Fibroblast of villous mesenchyme (primary cell): ENCODE measurements at regions not wholly inside any gene's neighbourhood (a gene's known extent, or its start where the extent isn't known, plus 50 kb on each side); places are given as distances from the start of the nearest gene placed in this dataset.
A peak's percentile ranks its signal among the peaks of the same experiment; 100 is the strongest.

Experiments
- DNase-seq: peaks from one replicate; pipeline ENCODE4 v3.0.0-alpha.2; 2010; ENCODE audit warnings: low read depth
- H3K4me3 ChIP-seq: 2 replicates; pipeline ENCODE4 v1.5.1; 2011; ENCODE audit warnings: low read depth, mild to moderate bottlenecking, low read length
- TF ChIP-seq, protein P1 (sequence below): IDR thresholded peaks from 2 replicates; pipeline ENCODE4 v1.5.1; 2012; ENCODE audit warnings: low read depth, mild to moderate bottlenecking, low read length; ENCODE audit not compliant: insufficient read depth

DNA sequence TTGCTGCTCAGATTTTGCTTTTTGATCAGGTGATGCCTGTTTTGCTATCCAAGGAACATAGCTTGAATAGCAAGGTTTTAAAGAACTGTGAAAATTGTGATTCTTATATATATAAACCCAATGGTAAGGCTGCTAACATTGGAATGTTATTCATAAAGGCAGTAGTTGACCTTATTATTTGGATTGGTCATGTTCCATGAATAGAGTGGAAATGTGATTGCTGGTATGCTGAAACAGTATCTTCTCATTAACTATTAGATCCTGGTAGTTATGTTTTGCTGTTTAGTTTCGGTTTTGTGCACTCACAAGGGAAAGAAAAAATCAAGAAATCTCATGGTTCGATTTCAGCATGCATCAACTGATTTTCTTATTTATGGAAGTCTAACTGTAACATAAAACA lies 78.7 kb upstream of the NPHP3 start:
- no peak overlapping the region for H3K4me3 ChIP-seq
- DNase-seq: no peak
- TF ChIP-seq, protein P1, sequence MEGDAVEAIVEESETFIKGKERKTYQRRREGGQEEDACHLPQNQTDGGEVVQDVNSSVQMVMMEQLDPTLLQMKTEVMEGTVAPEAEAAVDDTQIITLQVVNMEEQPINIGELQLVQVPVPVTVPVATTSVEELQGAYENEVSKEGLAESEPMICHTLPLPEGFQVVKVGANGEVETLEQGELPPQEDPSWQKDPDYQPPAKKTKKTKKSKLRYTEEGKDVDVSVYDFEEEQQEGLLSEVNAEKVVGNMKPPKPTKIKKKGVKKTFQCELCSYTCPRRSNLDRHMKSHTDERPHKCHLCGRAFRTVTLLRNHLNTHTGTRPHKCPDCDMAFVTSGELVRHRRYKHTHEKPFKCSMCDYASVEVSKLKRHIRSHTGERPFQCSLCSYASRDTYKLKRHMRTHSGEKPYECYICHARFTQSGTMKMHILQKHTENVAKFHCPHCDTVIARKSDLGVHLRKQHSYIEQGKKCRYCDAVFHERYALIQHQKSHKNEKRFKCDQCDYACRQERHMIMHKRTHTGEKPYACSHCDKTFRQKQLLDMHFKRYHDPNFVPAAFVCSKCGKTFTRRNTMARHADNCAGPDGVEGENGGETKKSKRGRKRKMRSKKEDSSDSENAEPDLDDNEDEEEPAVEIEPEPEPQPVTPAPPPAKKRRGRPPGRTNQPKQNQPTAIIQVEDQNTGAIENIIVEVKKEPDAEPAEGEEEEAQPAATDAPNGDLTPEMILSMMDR: no peak

DNA sequence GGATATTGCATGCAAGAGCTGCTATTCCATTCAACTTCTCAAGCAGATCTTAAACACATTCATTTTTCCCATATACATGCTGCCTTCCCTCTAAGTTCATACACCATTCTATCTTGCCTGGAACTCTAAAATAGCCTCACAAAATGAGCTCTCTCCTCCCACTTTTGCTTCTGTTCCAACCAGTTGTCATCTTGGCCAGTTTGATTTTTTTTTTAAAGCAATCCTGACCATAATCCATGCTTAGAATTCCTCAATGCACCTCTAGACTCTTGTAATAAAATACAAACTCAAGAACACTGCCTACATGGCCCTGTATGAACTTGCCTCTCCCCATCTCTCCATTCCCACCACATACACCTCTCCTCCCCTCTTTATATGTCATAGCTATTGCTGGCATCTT lies 68.6 kb upstream of the NPHP3 start:
- TF ChIP-seq, protein P1: no peak
- H3K4me3 ChIP-seq: no peak overlapping the region
- DNase-seq: no peak

DNA sequence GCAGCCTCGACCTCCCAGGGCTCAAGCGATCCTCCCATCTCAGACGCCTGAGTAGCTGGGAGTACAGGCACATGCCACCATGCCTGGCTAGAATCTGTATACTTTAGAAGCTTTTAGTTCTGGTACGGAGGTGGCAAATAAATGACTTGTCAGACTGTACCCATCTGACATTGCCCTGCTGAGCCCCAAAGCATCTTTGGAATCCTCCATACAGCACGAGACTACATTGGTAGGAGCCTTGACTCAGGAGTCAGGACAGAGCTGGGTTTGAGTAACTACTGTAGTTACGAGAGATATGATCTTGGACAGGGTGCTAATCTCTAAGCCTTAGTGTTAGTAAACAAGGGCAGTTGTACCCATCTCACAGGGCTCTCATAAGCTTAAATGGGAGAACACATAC lies 67.8 kb upstream of the NPHP3 start:
- H3K4me3 ChIP-seq: no peak overlapping the region
- no peak for DNase-seq
- TF ChIP-seq, protein P1: no peak

DNA sequence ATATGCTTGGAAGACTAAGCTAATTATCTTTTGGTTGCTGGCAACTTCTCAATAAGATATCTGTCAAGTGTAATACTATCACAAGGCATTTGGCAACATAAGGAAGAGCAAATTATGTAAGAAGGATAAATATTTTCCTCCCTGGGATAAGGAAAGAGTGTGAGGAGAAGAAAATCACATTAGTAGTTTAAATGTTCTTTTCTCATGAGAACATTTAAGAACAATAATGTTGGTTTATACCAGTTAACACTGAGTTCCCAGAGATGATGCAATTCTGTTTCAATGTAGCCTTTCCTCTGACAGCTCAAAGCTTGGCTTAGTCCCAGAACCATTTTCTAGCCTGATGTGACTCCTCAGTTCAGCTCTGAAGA lies 66.1 kb upstream of the NPHP3 start:
- TF ChIP-seq, protein P1: no peak
- DNase-seq: peak; percentile 72
- no peak overlapping the region for H3K4me3 ChIP-seq

DNA sequence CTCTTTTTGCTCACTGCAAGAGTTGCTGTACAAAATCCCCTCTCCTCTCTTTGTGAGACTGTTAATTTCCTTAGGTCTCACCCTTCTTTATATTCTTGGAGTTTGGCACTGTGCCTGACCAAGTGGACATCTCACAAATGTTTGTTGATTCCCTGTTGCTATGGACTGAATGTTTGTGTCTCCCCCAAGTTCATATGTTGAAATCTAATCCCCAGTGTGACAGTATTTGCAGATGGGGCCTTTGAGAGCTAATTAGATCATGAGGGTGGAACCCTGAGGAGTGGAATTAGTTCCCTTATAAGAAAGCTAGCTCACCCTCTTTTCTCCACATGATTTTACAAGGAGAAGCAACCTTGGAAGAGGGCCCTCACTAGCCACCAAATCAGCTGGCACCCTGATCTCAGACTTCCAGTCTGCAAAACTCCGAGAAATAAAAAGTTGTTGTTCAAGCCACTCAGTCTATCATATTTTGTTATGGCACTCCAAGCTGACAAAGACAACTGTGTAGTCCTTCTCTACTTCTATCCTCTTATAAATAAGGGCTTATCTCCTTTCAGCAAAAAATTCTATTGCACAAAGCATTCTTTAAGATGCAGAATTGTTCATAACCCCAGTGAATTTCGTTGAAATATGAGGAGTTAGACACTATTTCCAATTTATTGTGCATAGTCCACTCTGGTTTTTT lies 65.5 kb upstream of the NPHP3 start:
- DNase-seq: peak; percentile 41
- TF ChIP-seq, protein P1: no peak

DNA sequence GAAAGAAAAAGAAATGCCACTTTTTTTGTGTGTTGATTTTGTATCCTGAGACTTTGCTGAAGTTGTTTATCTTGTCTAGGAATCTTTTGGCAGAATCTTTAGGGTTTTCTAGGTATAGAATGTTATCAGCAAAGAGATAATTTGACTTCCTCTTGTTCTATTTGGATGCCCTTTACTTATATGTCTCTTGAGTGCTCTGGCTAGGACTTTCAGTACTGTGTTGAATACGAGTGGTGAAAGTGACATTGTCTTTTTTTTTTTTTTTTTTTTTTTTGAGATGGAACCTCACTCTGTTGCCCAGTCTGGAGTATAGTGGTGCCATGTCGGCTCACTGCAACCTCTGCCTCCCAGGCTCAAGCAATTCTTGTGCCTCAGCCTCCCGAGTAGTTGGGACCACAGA lies 64.7 kb upstream of the NPHP3 start:
- no peak overlapping the region for H3K4me3 ChIP-seq
- TF ChIP-seq, protein P1: no peak
- no peak for DNase-seq

More for the DNA sequence above, 65.5 kb upstream of the NPHP3 start:
- no peak overlapping the region for H3K4me3 ChIP-seq

DNA sequence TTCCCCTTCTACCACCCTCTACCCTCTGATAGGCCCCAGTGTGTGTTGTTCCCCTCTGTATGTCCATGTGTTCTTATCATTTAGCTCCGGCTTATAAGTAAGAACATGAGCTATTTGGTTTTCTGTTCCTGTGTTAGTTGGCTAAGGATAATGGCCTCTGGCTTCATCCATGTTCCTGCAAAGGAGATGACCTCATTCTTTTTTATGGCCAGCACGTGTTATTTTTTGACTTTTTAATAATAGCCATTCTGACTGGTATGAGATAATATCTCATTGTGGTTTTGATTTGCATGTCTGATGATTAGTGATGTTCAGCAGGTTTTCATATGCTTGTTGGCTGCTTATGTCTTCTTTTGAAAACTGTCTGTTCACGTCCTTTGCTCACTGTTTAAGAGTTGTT lies 63.1 kb upstream of the NPHP3 start:
- TF ChIP-seq, protein P1: no peak
- H3K4me3 ChIP-seq: no peak overlapping the region
- DNase-seq: peak; percentile 52
